Calu3 (cell line): ENCODE measurements at regions not wholly inside any gene's neighbourhood (a gene's known extent, or its start where the extent isn't known, plus 50 kb on each side); places are given as distances from the start of the nearest gene placed in this dataset.

ENCODE experiments used
- BruUV-seq: library from RNA; stranded (reverse); fragments of 400-500 nt; replicated peaks from 2 replicates; lab custom pipeline; 2021; lab: Mats Ljungman, UMichigan
- CTCF ChIA-PET: fragments of 300-600 bp; sonication (Branson Sonifier 250); formaldehyde crosslinking; loops from one replicate; lab custom pipeline; 2022; ENCODE audit warnings: antibody characterized with exemption; lab: Charles Lee
- DNase-seq: peaks from one replicate; pipeline ENCODE4 v3.0.0; 2022
- H3K27ac Mint-ChIP-seq: one replicate; pipeline ENCODE4 v1.8.0; 2022; ENCODE audit warnings: mixed read lengths; ENCODE audit not compliant: unreplicated experiment
- H3K27me3 Mint-ChIP-seq: one replicate; pipeline ENCODE4 v1.8.0; 2022; ENCODE audit warnings: mixed read lengths; ENCODE audit not compliant: unreplicated experiment
- H3K36me3 Mint-ChIP-seq: one replicate; pipeline ENCODE4 v1.8.0; 2022; ENCODE audit warnings: mild to moderate bottlenecking, moderate library complexity, mixed read lengths; ENCODE audit not compliant: insufficient read depth, unreplicated experiment
- H3K4me1 Mint-ChIP-seq: one replicate; pipeline ENCODE4 v1.8.0; 2022; ENCODE audit warnings: mild to moderate bottlenecking, low read depth, mixed read lengths; ENCODE audit not compliant: unreplicated experiment
- H3K4me3 Mint-ChIP-seq: one replicate; pipeline ENCODE4 v1.8.0; 2022; ENCODE audit warnings: mild to moderate bottlenecking, low read depth, moderate library complexity, mixed read lengths; ENCODE audit not compliant: unreplicated experiment
- H3K9me3 Mint-ChIP-seq: one replicate; pipeline ENCODE4 v1.8.0; 2022; ENCODE audit warnings: low read depth, mixed read lengths; ENCODE audit not compliant: unreplicated experiment
- CTCF ChIP-seq: fragments of 200-600 bp; IDR thresholded peaks from one replicate; pipeline ENCODE4 v1.8.0; 2022; ENCODE audit warnings: antibody characterized with exemption; ENCODE audit not compliant: unreplicated experiment
- intact Hi-C: fragments of 100-400 bp; cut with micrococcal nuclease; formaldehyde crosslinking; loops from one replicate; pipeline ENCODE4 v1.10.0; 2022; ENCODE audit not compliant: unreplicated experiment

- Mint-ChIP-seq H3K27me3 (no peaks in the 10 kb centered on the region), H3K36me3 (no peaks in the 10 kb centered on the region), H3K4me1 (no peaks in the 10 kb centered on the region), H3K27ac (no peak overlapping the region), H3K9me3 (no peaks in the 10 kb centered on the region), H3K4me3 (no peak overlapping the region)
- intact Hi-C loops = no loop called here
- DNase-seq = no peak
- CTCF ChIA-PET = interaction anchor here (1.2 kb wide), 1 partner anchor 9 kb away, joined by 3 read pairs; no protein-coding TSS in a partner anchor
- no peak for TF ChIP-seq CTCF
- no TSS peak for BruUV-seq
These were observed 341.5 kb downstream of the CASP12 start for GRCh38 chr11:104556606-104557301.

GRCh38 chr11:104549019-104549418 is 349.2 kb downstream of the CASP12 start:
- H3K4me1 Mint-ChIP-seq = no peaks in the 10 kb centered on the region
- H3K36me3 Mint-ChIP-seq = no peaks in the 10 kb centered on the region
- no peak overlapping the region for H3K27ac Mint-ChIP-seq
- H3K4me3 Mint-ChIP-seq = no peak overlapping the region
- no peaks in the 10 kb centered on the region for H3K9me3 Mint-ChIP-seq
- intact Hi-C loops = no loop called here
- no peaks in the 10 kb centered on the region for H3K27me3 Mint-ChIP-seq
- CTCF ChIA-PET = no interaction called here
- BruUV-seq = no TSS peak
- DNase-seq = no peak
- no peak for TF ChIP-seq CTCF

GRCh38 chr11:104547996-104548661 is 350.1 kb downstream of the CASP12 start:
- intact Hi-C loops = no loop called here
- Mint-ChIP-seq H3K9me3 (no peaks in the 10 kb centered on the region), H3K36me3 (no peaks in the 10 kb centered on the region), H3K4me1 (no peaks in the 10 kb centered on the region), H3K4me3 (no peak overlapping the region), H3K27me3 (no peaks in the 10 kb centered on the region), H3K27ac (no peak overlapping the region)
- CTCF ChIA-PET = interaction anchor here (0.6 kb wide), 1 partner anchor 246 kb away, joined by 4 read pairs; no protein-coding TSS in a partner anchor
- DNase-seq = no peak
- BruUV-seq = no TSS peak
- TF ChIP-seq CTCF = no peak

- no peaks in the 10 kb centered on the region for H3K36me3 Mint-ChIP-seq
These were observed 351.8 kb downstream of the CASP12 start for GRCh38 chr11:104546501-104546900.

More at GRCh38 chr11:104546501-104546900, 351.8 kb downstream of the CASP12 start:
- H3K4me1 Mint-ChIP-seq = no peaks in the 10 kb centered on the region
- no peak for DNase-seq
- CTCF ChIA-PET = no interaction called here
- intact Hi-C loops = no loop called here
- H3K9me3 Mint-ChIP-seq = no peaks in the 10 kb centered on the region
- H3K27ac Mint-ChIP-seq = no peak overlapping the region
- H3K27me3 Mint-ChIP-seq = no peaks in the 10 kb centered on the region
- H3K4me3 Mint-ChIP-seq = no peak overlapping the region
- no peak for TF ChIP-seq CTCF
- BruUV-seq = no TSS peak
